Liver (tissue), 3 donors: ENCODE measurements at regions not wholly inside any gene's neighbourhood (a gene's known extent, or its start where the extent isn't known, plus 50 kb on each side); places are given as distances from the start of the nearest gene placed in this dataset.

Source experiments
- FOXA1 ChIP-seq: IDR thresholded peaks from 2 replicates; pipeline ENCODE4 v1.6.1; 2016; ENCODE audit warnings: antibody characterized with exemption
- GABPA ChIP-seq, 2 donors: IDR thresholded peaks in 1 of 2; conservative IDR thresholded peaks in 1 of 2; 2 replicates each; pipeline ENCODE4 v1.6.1; 2016; ENCODE audit warnings: antibody characterized with exemption in 2 of 2, mild to moderate bottlenecking in 1 of 2, moderate library complexity in 1 of 2
- HNF4A ChIP-seq, 2 donors: conservative IDR thresholded peaks; 2 replicates each; pipeline ENCODE4 v1.6.1; 2016; ENCODE audit warnings: antibody characterized with exemption in 2 of 2, mild to moderate bottlenecking in 2 of 2
- HNF4G ChIP-seq: IDR thresholded peaks from 2 replicates; pipeline ENCODE4 v1.6.1; 2016; ENCODE audit warnings: antibody characterized with exemption
- JUND ChIP-seq, 2 donors: IDR thresholded peaks; 2 replicates each; pipeline ENCODE4 v1.6.1; 2016; ENCODE audit warnings: antibody characterized with exemption in 2 of 2
- RXRA ChIP-seq, 2 donors: IDR thresholded peaks; 2 replicates each; pipeline ENCODE4 v1.6.1; 2017 to 2018; ENCODE audit warnings: antibody characterized with exemption in 2 of 2, mild to moderate bottlenecking in 1 of 2
- SP1 ChIP-seq: IDR thresholded peaks from 2 replicates; pipeline ENCODE4 v1.6.1; 2018; ENCODE audit warnings: antibody characterized with exemption, mild to moderate bottlenecking
- YY1 ChIP-seq: IDR thresholded peaks from 2 replicates; pipeline ENCODE4 v1.6.1; 2016; ENCODE audit warnings: antibody characterized with exemption, mild to moderate bottlenecking
- ZBTB33 ChIP-seq: IDR thresholded peaks from 2 replicates; pipeline ENCODE4 v1.6.1; 2016; ENCODE audit warnings: antibody characterized with exemption
- TF ChIP-seq, protein P1 (sequence below): fragments of 150-350 bp; IDR thresholded peaks from 2 replicates; pipeline ENCODE4 v1.5.1; 2017; ENCODE audit warnings: improper control_type of control experiment, low read depth, low read length; ENCODE audit not compliant: missing input control
- TF ChIP-seq, protein P2 (sequence below): IDR thresholded peaks from 2 replicates; pipeline ENCODE4 v1.6.1; 2016; ENCODE audit warnings: antibody characterized with exemption
- donor health status: healthy.
- donor health status: healthy.

- TF ChIP-seq, protein P1, sequence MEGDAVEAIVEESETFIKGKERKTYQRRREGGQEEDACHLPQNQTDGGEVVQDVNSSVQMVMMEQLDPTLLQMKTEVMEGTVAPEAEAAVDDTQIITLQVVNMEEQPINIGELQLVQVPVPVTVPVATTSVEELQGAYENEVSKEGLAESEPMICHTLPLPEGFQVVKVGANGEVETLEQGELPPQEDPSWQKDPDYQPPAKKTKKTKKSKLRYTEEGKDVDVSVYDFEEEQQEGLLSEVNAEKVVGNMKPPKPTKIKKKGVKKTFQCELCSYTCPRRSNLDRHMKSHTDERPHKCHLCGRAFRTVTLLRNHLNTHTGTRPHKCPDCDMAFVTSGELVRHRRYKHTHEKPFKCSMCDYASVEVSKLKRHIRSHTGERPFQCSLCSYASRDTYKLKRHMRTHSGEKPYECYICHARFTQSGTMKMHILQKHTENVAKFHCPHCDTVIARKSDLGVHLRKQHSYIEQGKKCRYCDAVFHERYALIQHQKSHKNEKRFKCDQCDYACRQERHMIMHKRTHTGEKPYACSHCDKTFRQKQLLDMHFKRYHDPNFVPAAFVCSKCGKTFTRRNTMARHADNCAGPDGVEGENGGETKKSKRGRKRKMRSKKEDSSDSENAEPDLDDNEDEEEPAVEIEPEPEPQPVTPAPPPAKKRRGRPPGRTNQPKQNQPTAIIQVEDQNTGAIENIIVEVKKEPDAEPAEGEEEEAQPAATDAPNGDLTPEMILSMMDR = no peak
- TF ChIP-seq, protein P2, sequence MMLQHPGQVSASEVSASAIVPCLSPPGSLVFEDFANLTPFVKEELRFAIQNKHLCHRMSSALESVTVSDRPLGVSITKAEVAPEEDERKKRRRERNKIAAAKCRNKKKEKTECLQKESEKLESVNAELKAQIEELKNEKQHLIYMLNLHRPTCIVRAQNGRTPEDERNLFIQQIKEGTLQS = no peak
- no peak for TF ChIP-seq SP1
- TF ChIP-seq ZBTB33 = no peak
- TF ChIP-seq JUND (IDR thresholded peaks at IDR 0.05) = no peak
- TF ChIP-seq YY1 = no peak
- no peak for TF ChIP-seq FOXA1
- no peak for TF ChIP-seq GABPA (IDR thresholded peaks at IDR 0.05 in 1 of 2, conservative IDR thresholded peaks at IDR 0.05 in 1 of 2)
- TF ChIP-seq HNF4A (conservative IDR thresholded peaks at IDR 0.05) = no peak
- TF ChIP-seq HNF4G = no peak
- TF ChIP-seq RXRA (IDR thresholded peaks at IDR 0.05) = no peak
These were observed 588.9 kb downstream of the ZNF674 start for GRCh38 chrX:45956191-45956870.
